GM12864 (cell line): ENCODE measurements at regions not wholly inside any gene's neighbourhood (a gene's known extent, or its start where the extent isn't known, plus 50 kb on each side); places are given as distances from the start of the nearest gene placed in this dataset.

Experiments
- DNase-seq: peaks from one replicate; pipeline ENCODE4 v3.0.0-alpha.2; 2011; ENCODE audit warnings: low read depth
- H3K4me3 ChIP-seq: 2 replicates; pipeline ENCODE4 v1.5.1; 2011; ENCODE audit warnings: mild to moderate bottlenecking, low read depth, low read length, control low read depth
- CTCF ChIP-seq: IDR thresholded peaks from 2 replicates; pipeline ENCODE4 v1.5.1; 2011; ENCODE audit warnings: low read depth, mild to moderate bottlenecking, moderate library complexity, low read length, control low read depth, inconsistent platforms; ENCODE audit errors: missing control alignments

GRCh38 chr3:22748453-22749045 is 454.6 kb upstream of the UBE2E2 start:
- DNase-seq: no peak
- TF ChIP-seq CTCF: no peak
- H3K4me3 ChIP-seq: no peak overlapping the region

- H3K4me3 ChIP-seq: no peak overlapping the region
- TF ChIP-seq CTCF: no peak
- no peak for DNase-seq
Measured at GRCh38 chr3:22759636-22760310, 443.4 kb upstream of the UBE2E2 start.

- DNase-seq: no peak
- TF ChIP-seq CTCF: no peak
- H3K4me3 ChIP-seq: no peak overlapping the region
Measured at GRCh38 chr3:22765679-22766078, 437.4 kb upstream of the UBE2E2 start.

- no peak overlapping the region for H3K4me3 ChIP-seq
- DNase-seq: no peak
- no peak for TF ChIP-seq CTCF
Measured at GRCh38 chr3:22777834-22778233, 425.3 kb upstream of the UBE2E2 start.

- H3K4me3 ChIP-seq: no peak overlapping the region
- DNase-seq: no peak
- no peak for TF ChIP-seq CTCF
Measured at GRCh38 chr3:22779737-22780136, 423.4 kb upstream of the UBE2E2 start.

GRCh38 chr3:22792533-22792932 is 410.6 kb upstream of the UBE2E2 start:
- H3K4me3 ChIP-seq: no peak overlapping the region
- no peak for DNase-seq
- TF ChIP-seq CTCF: no peak

GRCh38 chr3:22795917-22796316 is 407.2 kb upstream of the UBE2E2 start:
- no peak overlapping the region for H3K4me3 ChIP-seq
- DNase-seq: no peak

More at GRCh38 chr3:22795917-22796316, 407.2 kb upstream of the UBE2E2 start:
- no peak for TF ChIP-seq CTCF
